ENCODE measurements at regions not wholly inside any gene's neighbourhood (a gene's known extent, or its start where the extent isn't known, plus 50 kb on each side); places are given as distances from the start of the nearest gene placed in this dataset.
"Not testable (repeated sequence)": the region's sequence is repeated elsewhere in the genome, so short reads cannot be mapped to it uniquely, and the experiment has no call there.

GRCh38 chr7:149948444-149948843 lies 74.7 kb downstream of the ATP6V0E2 start:
- TF ChIP-seq CTCF, POLR2A, EP300 (IDR thresholded peaks at IDR 0.05): not testable (repeated sequence)
